Mesenchymal stem cell (in vitro differentiated cells and primary cell): ENCODE measurements at regions not wholly inside any gene's neighbourhood (a gene's known extent, or its start where the extent isn't known, plus 50 kb on each side); places are given as distances from the start of the nearest gene placed in this dataset.

Experiments used
- DNase-seq: peaks from one replicate; pipeline ENCODE4 v3.0.0-alpha.2; 2013
- H2AFZ ChIP-seq: one replicate; pipeline ENCODE4 v1.6.1; 2013; ENCODE audit warnings: low read depth, mild to moderate bottlenecking, control low read depth, inconsistent platforms, low read length, moderate library complexity
- H2AK5ac ChIP-seq: 2 replicates; pipeline ENCODE4 v1.6.1; 2013; ENCODE audit warnings: low read length, moderate library complexity, mild to moderate bottlenecking, inconsistent platforms; ENCODE audit not compliant: severe bottlenecking
- H2BK120ac ChIP-seq: one replicate; pipeline ENCODE4 v1.6.1; 2013; ENCODE audit warnings: low read depth, mild to moderate bottlenecking, inconsistent platforms, low read length, moderate library complexity
- H2BK12ac ChIP-seq, 2 experiments: one replicate each; pipeline ENCODE4 v1.6.1; 2013; ENCODE audit warnings: inconsistent platforms in 2 of 2, low read length in 2 of 2, mild to moderate bottlenecking in 2 of 2, moderate library complexity in 2 of 2, control low read depth in 1 of 2
- H2BK15ac ChIP-seq: one replicate; pipeline ENCODE4 v1.6.1; 2013; ENCODE audit warnings: mild to moderate bottlenecking, low read depth, inconsistent platforms; ENCODE audit not compliant: poor library complexity, severe bottlenecking
- H2BK5ac ChIP-seq: 2 replicates; pipeline ENCODE4 v1.6.1; 2013; ENCODE audit warnings: low read depth, mild to moderate bottlenecking, low read length, control low read depth, inconsistent platforms; ENCODE audit not compliant: poor library complexity, severe bottlenecking
- H3K14ac ChIP-seq, 2 experiments: one replicate each; pipeline ENCODE4 v1.6.1; 2013; ENCODE audit warnings: inconsistent platforms in 2 of 2, low read length in 2 of 2, control low read depth in 1 of 2, mild to moderate bottlenecking in 1 of 2, moderate library complexity in 1 of 2
- H3K18ac ChIP-seq, 2 experiments: one replicate each; pipeline ENCODE4 v1.6.1; 2013; ENCODE audit warnings: inconsistent platforms in 2 of 2, low read length in 2 of 2, control low read depth in 1 of 2, low read depth in 1 of 2, mild to moderate bottlenecking in 1 of 2
- H3K23ac ChIP-seq, 2 experiments: one replicate each; pipeline ENCODE4 v1.6.1; 2013; ENCODE audit warnings: inconsistent platforms in 2 of 2, low read length in 2 of 2, mild to moderate bottlenecking in 2 of 2, moderate library complexity in 2 of 2, control low read depth in 1 of 2
- H3K27ac ChIP-seq: 2 replicates; pipeline ENCODE4 v1.5.1; 2013; ENCODE audit warnings: mild to moderate bottlenecking, moderate library complexity, low read length, control low read depth, inconsistent platforms; ENCODE audit not compliant: poor library complexity, severe bottlenecking
- H3K27me3 ChIP-seq, 2 experiments: 2 replicates each; pipeline versions ENCODE4 v1.6.1 to v1.7.0; 2013; ENCODE audit warnings: low read length in 2 of 2, mild to moderate bottlenecking in 2 of 2, moderate library complexity in 2 of 2, control low read depth in 1 of 2, inconsistent platforms in 1 of 2; ENCODE audit not compliant: control insufficient read depth in 1 of 2, insufficient read depth in 1 of 2
- H3K36me3 ChIP-seq, 2 experiments: 2 replicates each; pipeline versions ENCODE4 v1.6.1 to v1.7.0; 2013; ENCODE audit warnings: low read length in 2 of 2, control low read depth in 1 of 2, inconsistent platforms in 1 of 2, low read depth in 1 of 2, mild to moderate bottlenecking in 1 of 2; ENCODE audit not compliant: insufficient read depth in 2 of 2, control insufficient read depth in 1 of 2
- H3K4ac ChIP-seq, 2 experiments: one replicate each; pipeline ENCODE4 v1.6.1; 2013; ENCODE audit warnings: inconsistent platforms in 2 of 2, low read length in 2 of 2, mild to moderate bottlenecking in 2 of 2, moderate library complexity in 2 of 2, control low read depth in 1 of 2, low read depth in 1 of 2
- H3K4me1 ChIP-seq: 2 replicates; pipeline ENCODE4 v1.6.1; 2013; ENCODE audit warnings: low read depth, low read length, control low read depth; ENCODE audit not compliant: control insufficient read depth, insufficient read depth
- H3K4me2 ChIP-seq: 2 replicates; pipeline ENCODE4 v1.6.1; 2013; ENCODE audit warnings: low read length, mild to moderate bottlenecking, inconsistent platforms; ENCODE audit not compliant: poor library complexity, severe bottlenecking
- H3K4me3 ChIP-seq, 2 experiments: 2 replicates each; pipeline versions ENCODE4 v1.5.1 to v1.7.0; 2013; ENCODE audit warnings: low read length in 2 of 2, mild to moderate bottlenecking in 2 of 2, control low read depth in 1 of 2, low read depth in 1 of 2; ENCODE audit not compliant: insufficient read depth in 1 of 2
- H3K79me1 ChIP-seq: replicated peaks from 2 replicates; pipeline ENCODE4 v1.6.1; 2013; ENCODE audit warnings: mild to moderate bottlenecking, control low read depth, low read length, inconsistent platforms; ENCODE audit not compliant: poor library complexity, severe bottlenecking
- H3K9ac ChIP-seq: 2 replicates; pipeline ENCODE4 v1.7.0; 2013; ENCODE audit warnings: mild to moderate bottlenecking, low read length, moderate library complexity
- H3K9me3 ChIP-seq: 2 replicates; pipeline ENCODE4 v1.7.0; 2013; ENCODE audit warnings: mild to moderate bottlenecking, low read length; ENCODE audit not compliant: control insufficient read depth
- H4K8ac ChIP-seq: one replicate; pipeline ENCODE4 v1.6.1; 2013; ENCODE audit warnings: inconsistent platforms, mild to moderate bottlenecking, low read length, moderate library complexity
- H4K91ac ChIP-seq: one replicate; pipeline ENCODE4 v1.6.1; 2013; ENCODE audit warnings: mild to moderate bottlenecking, low read length, inconsistent platforms
- WGBS: methylation state at CpG from one replicate; pipeline ENCODE4 v1.1.7; 2013; ENCODE audit warnings: mixed read lengths; 5-methylcytosine and 5-hydroxymethylcytosine counted together

DNA sequence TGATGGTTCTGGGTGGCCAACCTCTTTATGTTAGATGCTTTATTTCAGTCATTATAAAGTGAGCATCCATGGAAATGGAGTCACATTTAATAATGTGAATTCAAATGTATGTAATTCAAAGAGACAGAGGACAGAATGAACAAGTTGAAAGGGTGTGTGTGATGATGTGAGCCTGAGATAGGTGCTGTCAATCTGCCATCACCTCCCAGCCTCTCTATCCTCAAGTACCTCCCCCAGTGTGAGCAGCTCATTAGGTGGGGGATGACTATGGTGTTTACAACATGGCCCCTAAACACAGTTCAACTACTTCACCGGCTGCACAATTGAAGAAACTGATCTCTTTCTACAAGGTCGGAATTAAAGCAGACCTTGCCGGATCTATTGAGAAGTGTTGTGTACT lies 74.7 kb upstream of the IGFBP5 start:
- Histone ChIP-seq H3K36me3 (no peaks in the 10 kb centered on the region), H3K9ac (no peak overlapping the region), H2BK12ac (no peak overlapping the region), H2BK15ac (no peak overlapping the region), H3K18ac (no peak overlapping the region), H3K79me1 (no peaks in the 10 kb centered on the region), H3K4me2 (no peak overlapping the region), H3K27me3 (peaks cover 0 to 5% of the 10 kb centered on the region in 2 experiments), H2BK120ac (no peak overlapping the region), H2AFZ (no peak overlapping the region), H2AK5ac (no peak overlapping the region), H3K4ac (no peak overlapping the region), H4K8ac (no peak overlapping the region), H3K4me3 (no peak overlapping the region), H3K4me1 (peaks cover 18% of the 10 kb centered on the region), H3K14ac (no peak overlapping the region), H3K9me3 (no peaks in the 10 kb centered on the region), H2BK5ac (no peak overlapping the region), H3K23ac (no peak overlapping the region), H4K91ac (no peak overlapping the region), H3K27ac (no peak overlapping the region)
- DNase-seq, result no peak
- no CpG with 5 or more reads among the region's 3 CpGs for WGBS

- Histone ChIP-seq H3K18ac (no peak overlapping the region), H3K4ac (no peak overlapping the region), H2AFZ (no peak overlapping the region), H3K4me3 (no peak overlapping the region), H3K27me3 (peaks cover 0 to 5% of the 10 kb centered on the region in 2 experiments), H3K4me1 (peaks cover 15% of the 10 kb centered on the region), H3K9ac (no peak overlapping the region), H2BK5ac (no peak overlapping the region), H2BK120ac (no peak overlapping the region), H2BK12ac (no peak overlapping the region), H3K23ac (no peak overlapping the region), H4K8ac (no peak overlapping the region), H3K27ac (no peak overlapping the region), H4K91ac (no peak overlapping the region), H3K4me2 (no peak overlapping the region), H3K36me3 (no peaks in the 10 kb centered on the region), H3K79me1 (no peaks in the 10 kb centered on the region), H3K14ac (no peak overlapping the region), H3K9me3 (no peaks in the 10 kb centered on the region), H2AK5ac (no peak overlapping the region), H2BK15ac (no peak overlapping the region)
- no peak for DNase-seq
These were observed 74.3 kb upstream of the IGFBP5 start for GRCh38 chr2:216769626-216770025.

- no peak overlapping the region for H3K23ac ChIP-seq
- H2AK5ac ChIP-seq, result no peak overlapping the region
- 81% methylated on average over 3 of the region's 3 CpGs for WGBS
- no peak overlapping the region for H2BK12ac ChIP-seq
- H3K14ac ChIP-seq, result no peak overlapping the region
- no peak overlapping the region for H3K18ac ChIP-seq
- DNase-seq, result no peak
- H3K27ac ChIP-seq, result no peak overlapping the region
- H3K27me3 ChIP-seq, result peaks cover 0 to 9% of the 10 kb centered on the region in 2 experiments
- no peak overlapping the region for H2BK120ac ChIP-seq
- H3K9me3 ChIP-seq, result no peaks in the 10 kb centered on the region
- H4K91ac ChIP-seq, result peak overlapping the region; percentile 40
- H2BK15ac ChIP-seq, result no peak overlapping the region
- H2AFZ ChIP-seq, result no peak overlapping the region
- no peaks in the 10 kb centered on the region for H3K79me1 ChIP-seq
- H3K4me2 ChIP-seq, result no peak overlapping the region
- H3K9ac ChIP-seq, result no peak overlapping the region
- no peak overlapping the region for H2BK5ac ChIP-seq
- no peak overlapping the region for H3K4ac ChIP-seq
- H3K4me3 ChIP-seq, result no peak overlapping the region
- H4K8ac ChIP-seq, result no peak overlapping the region
- no peaks in the 10 kb centered on the region for H3K36me3 ChIP-seq
- H3K4me1 ChIP-seq, result peaks cover 9% of the 10 kb centered on the region
These were observed 73.6 kb upstream of the IGFBP5 start for GRCh38 chr2:216768908-216769411.

GRCh38 chr2:216765761-216766262 lies 70.5 kb upstream of the IGFBP5 start:
- Histone ChIP-seq H3K18ac (peak overlapping the region in 1 of 2 experiments; percentile 46), H3K4me2 (no peak overlapping the region), H3K9ac (no peak overlapping the region), H4K91ac (no peak overlapping the region), H3K14ac (no peak overlapping the region), H2BK5ac (peak overlapping the region; percentile 4), H2BK15ac (peak overlapping the region; percentile 82), H3K79me1 (no peaks in the 10 kb centered on the region), H3K23ac (no peak overlapping the region), H3K4me1 (peaks cover 6% of the 10 kb centered on the region), H2BK12ac (peak overlapping the region; percentile 67 to 94), H4K8ac (peak overlapping the region; percentile 84), H3K36me3 (no peaks in the 10 kb centered on the region), H3K4me3 (no peak overlapping the region), H3K4ac (peak overlapping the region; percentile 9 to 24), H2AK5ac (no peak overlapping the region), H3K9me3 (no peaks in the 10 kb centered on the region), H2BK120ac (peak overlapping the region; percentile 64), H2AFZ (no peak overlapping the region), H3K27ac (no peak overlapping the region), H3K27me3 (peaks cover 0 to 10% of the 10 kb centered on the region in 2 experiments)
- peak; percentile 54 for DNase-seq
- 14% methylated on average over 11 of the region's 11 CpGs for WGBS
